GM12801 (cell line): ENCODE measurements at regions not wholly inside any gene's neighbourhood (a gene's known extent, or its start where the extent isn't known, plus 50 kb on each side); places are given as distances from the start of the nearest gene placed in this dataset.

Source experiments
- CTCF ChIP-seq: IDR thresholded peaks from one replicate; pipeline ENCODE4 v1.5.1; 2011; ENCODE audit warnings: control low read depth; ENCODE audit not compliant: insufficient read length; ENCODE audit errors: extremely low read depth

GRCh38 chr2:16160281-16161084, 220.1 kb downstream of the MYCN start:
- TF ChIP-seq CTCF, result no peak

- TF ChIP-seq CTCF, result no peak
Measured at GRCh38 chr2:16156411-16156810, 216.1 kb downstream of the MYCN start.

DNA sequence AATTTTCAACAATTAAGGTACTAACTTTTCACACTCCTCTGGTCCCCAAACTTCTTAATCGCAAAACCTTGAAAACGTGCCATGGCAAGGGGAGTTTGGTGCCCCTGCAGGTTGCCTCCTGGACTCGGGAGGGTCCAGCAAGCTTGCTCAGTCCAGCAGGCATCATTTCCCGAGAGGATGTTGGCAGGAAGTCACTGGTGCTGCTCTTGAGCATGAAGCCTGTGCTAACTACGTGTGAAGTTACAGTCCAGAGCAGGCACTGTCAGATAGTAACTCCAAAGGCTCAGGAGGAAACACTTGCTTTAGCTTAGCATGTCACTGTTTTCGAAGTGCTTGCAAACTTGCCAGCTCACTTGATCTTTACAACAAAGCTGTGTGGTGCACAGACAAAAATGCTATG, 215.4 kb downstream of the MYCN start:
- TF ChIP-seq CTCF, result no peak

DNA sequence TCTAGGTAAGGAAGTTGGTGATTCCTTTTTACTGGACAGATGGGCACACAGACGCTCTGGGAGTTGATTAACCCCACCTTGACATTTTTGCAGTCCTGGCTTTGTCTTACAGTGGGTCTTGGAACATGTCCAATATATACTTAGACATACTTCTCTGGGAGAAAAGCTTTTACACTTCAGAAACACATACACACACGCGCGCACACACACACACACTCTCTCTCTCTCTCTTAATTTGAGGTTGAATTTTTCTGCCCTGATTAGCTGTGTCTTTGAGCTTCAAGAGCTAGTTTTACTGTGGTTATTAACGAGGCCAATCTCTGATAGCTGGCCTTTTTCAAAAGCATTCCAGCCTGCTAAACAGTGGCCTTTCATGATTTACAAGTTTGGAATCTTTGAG, 215.0 kb downstream of the MYCN start:
- TF ChIP-seq CTCF, result no peak

GRCh38 chr2:16154501-16155280, 214.3 kb downstream of the MYCN start:
- no peak for TF ChIP-seq CTCF

DNA sequence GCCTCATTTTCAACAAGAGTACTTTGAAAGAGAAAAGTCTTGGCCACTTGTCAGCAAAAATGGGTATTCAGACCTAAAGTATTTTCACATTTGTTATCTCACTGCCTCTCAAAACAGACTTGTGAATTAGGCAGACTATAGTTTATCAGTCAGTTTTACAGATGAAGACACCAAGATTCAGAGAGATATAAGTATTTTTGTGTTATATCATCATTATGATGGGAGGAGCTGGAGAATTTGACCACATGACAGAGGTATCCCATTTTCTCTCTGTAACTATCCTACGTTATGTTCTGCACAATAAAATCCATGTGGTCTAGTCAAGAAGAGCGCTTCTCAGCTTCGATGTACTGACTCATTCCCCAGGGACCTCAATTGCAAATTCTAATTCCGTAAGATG, 213.7 kb downstream of the MYCN start:
- no peak for TF ChIP-seq CTCF

DNA sequence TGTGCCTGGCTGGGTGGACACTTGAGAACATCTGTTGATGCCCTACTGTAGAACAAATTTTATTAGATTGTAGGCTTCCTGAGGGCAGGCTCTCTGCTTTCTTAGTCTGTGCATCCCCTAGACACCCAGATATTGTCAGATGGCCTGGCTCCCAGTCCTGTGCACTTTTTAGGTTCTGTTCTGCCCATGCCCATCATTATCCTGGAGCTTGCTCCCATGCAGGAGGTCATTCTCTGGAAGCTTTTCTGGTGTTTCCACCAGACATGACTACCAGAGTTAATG, 213.3 kb downstream of the MYCN start:
- no peak for TF ChIP-seq CTCF
